KOPT-K1 (cell line): ENCODE measurements at regions not wholly inside any gene's neighbourhood (a gene's known extent, or its start where the extent isn't known, plus 50 kb on each side); places are given as distances from the start of the nearest gene placed in this dataset.

ENCODE experiments used
- H3K27ac ChIP-seq: fragments of 200-600 bp; sonication (generic); 2 replicates; pipeline ENCODE4 v1.5.1; 2016; ENCODE audit warnings: antibody characterized with exemption, mild to moderate bottlenecking, low read depth, low read length; ENCODE audit not compliant: poor library complexity, severe bottlenecking
- H3K36me3 ChIP-seq: fragments of 200-600 bp; sonication (generic); 2 replicates; pipeline ENCODE4 v1.5.1; 2017; ENCODE audit warnings: antibody characterized with exemption, mild to moderate bottlenecking, low read length, moderate library complexity; ENCODE audit not compliant: insufficient read depth
- H3K9me3 ChIP-seq: fragments of 200-600 bp; sonication (generic); 2 replicates; pipeline ENCODE4 v1.5.1; 2017; ENCODE audit warnings: antibody characterized with exemption, low read length, mild to moderate bottlenecking; ENCODE audit not compliant: insufficient read depth, poor library complexity, severe bottlenecking

GRCh38 chr2:65549631-65550030, 117.2 kb upstream of the SPRED2 start:
- H3K27ac ChIP-seq, result no peak overlapping the region
- no peaks in the 10 kb centered on the region for H3K36me3 ChIP-seq

GRCh38 chr2:65549257-65549627, 116.8 kb upstream of the SPRED2 start:
- Histone ChIP-seq H3K36me3 (no peaks in the 10 kb centered on the region), H3K27ac (no peak overlapping the region), H3K9me3 (no peaks in the 10 kb centered on the region)

More at GRCh38 chr2:65549631-65550030, 117.2 kb upstream of the SPRED2 start:
- no peaks in the 10 kb centered on the region for H3K9me3 ChIP-seq

- H3K9me3 ChIP-seq, result no peaks in the 10 kb centered on the region
- no peak overlapping the region for H3K27ac ChIP-seq
- no peaks in the 10 kb centered on the region for H3K36me3 ChIP-seq
Observed at GRCh38 chr2:65548576-65549256, 116.3 kb upstream of the SPRED2 start.

GRCh38 chr2:65548064-65548463, 115.7 kb upstream of the SPRED2 start:
- H3K9me3 ChIP-seq, result no peaks in the 10 kb centered on the region
- no peak overlapping the region for H3K27ac ChIP-seq
- H3K36me3 ChIP-seq, result no peaks in the 10 kb centered on the region

GRCh38 chr2:65545837-65546805, 113.7 kb upstream of the SPRED2 start:
- H3K36me3 ChIP-seq, result no peaks in the 10 kb centered on the region
- H3K9me3 ChIP-seq, result no peaks in the 10 kb centered on the region
- H3K27ac ChIP-seq, result no peak overlapping the region

DNA sequence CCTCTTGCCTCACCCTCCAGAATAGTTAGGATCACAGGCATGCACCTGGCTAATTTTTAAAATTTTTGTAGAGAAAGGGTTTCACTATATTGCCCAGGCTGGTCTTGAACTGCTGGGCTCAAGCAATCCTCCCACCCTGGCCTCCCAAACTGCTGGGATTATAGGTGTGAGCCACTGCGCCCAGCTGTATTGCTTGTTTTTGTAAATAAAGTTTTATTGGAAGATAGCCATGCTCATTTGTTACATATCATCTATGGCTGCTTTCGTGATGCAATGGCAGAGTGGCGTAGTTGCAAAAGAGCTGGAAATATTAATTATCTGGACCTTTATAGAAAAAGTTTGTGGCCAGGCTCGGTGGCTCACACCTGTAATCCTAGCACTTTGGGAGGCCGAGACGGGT, 109.4 kb upstream of the SPRED2 start:
- H3K36me3 ChIP-seq, result no peaks in the 10 kb centered on the region
- no peaks in the 10 kb centered on the region for H3K9me3 ChIP-seq
- no peak overlapping the region for H3K27ac ChIP-seq

- Histone ChIP-seq H3K9me3 (no peaks in the 10 kb centered on the region), H3K36me3 (no peaks in the 10 kb centered on the region)
Observed at GRCh38 chr2:65539633-65540032, 107.2 kb upstream of the SPRED2 start.

DNA sequence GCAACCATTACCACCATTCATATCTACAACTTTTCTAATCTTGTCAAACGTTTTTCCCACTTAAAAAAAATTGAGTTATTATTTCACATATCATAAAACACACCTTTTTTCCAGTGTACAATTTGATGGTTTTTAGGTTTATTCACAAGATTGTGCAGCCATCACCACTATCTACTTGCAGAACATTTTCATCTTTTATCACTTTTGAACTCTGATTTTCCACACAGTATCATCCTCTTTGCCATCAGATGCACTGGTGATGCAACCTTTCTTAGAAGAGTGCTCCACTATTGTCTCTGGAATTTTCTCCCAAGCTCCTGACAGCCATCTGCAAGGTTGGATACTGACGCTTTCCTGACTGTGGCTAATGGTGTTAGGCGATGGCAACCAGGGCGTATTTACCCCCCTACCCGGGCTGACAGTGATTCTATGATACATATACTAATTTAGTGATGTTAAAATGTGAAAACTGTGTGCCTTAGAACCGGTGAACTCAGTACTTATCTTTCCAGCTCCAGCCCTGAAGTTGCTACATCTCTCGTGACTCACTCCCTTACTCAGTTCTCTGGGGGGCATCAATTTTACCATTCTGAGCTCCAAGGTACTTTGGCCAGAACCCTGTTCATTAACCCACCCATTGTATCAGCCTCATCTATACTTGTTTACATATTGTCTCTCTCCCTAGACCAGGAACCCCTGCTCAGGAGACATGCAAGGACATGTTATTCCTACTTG, 105.4 kb upstream of the SPRED2 start:
- Histone ChIP-seq H3K27ac (no peak overlapping the region), H3K36me3 (no peaks in the 10 kb centered on the region), H3K9me3 (no peaks in the 10 kb centered on the region)

More at GRCh38 chr2:65539633-65540032, 107.2 kb upstream of the SPRED2 start:
- no peak overlapping the region for H3K27ac ChIP-seq

DNA sequence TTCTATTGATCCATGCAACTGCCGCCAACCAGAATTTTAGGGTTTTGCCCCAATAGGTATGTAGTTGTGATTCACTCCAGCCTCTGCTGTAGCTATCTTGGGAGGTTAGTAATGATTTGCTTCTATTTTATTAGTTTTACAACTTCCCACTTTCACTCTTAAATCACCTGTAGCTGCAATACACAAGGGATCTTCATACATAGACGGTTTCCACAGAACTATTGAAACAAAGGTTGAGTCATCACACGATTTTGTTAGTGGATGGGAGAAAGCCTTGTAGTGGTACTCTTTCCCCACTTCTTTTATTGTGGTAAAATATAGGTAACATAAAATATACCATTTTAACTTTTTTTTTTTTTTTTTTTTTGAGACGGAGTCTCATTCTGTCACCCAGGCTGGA, 104.2 kb upstream of the SPRED2 start:
- no peaks in the 10 kb centered on the region for H3K36me3 ChIP-seq
- H3K27ac ChIP-seq, result no peak overlapping the region
- no peaks in the 10 kb centered on the region for H3K9me3 ChIP-seq

DNA sequence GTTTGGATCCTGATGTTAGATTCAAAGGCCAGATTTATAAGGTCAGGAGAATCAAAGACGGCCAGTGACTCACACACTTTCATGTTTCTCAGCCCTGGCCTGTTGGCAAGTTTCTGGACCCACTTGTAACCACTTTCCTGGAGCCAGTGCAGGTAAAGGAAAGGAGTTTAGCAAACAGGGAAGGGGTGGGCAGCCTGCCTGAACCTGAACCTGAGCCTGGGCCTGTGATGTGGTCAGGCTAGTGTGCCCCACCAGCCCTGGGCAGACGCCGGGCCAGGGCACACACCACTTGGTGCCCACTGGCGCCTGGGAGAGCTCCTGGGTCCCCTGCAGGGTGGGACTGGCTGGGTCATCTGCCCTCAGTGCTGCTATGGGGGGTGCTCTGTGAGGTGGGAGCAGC, 100.5 kb upstream of the SPRED2 start:
- no peak overlapping the region for H3K27ac ChIP-seq

DNA sequence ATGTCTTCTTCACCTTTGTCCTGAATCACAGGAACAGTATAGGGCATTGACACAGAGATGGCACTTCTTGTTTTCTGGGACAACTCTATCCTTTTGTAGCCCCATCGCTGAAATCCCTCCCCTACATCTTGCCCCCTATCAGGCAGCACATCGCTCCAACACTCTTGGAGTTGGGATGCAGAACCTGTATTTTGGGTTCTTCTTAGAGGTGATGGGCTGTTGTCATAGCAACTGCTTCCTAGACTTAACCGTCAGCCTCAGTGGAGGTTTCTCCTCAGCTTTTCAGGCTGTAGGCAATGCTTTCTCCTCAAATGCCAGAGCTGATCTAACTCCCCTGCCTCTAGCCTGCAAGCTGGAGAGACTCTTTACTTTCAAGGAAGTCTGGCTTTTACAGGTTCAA, 99.9 kb upstream of the SPRED2 start:
- Histone ChIP-seq H3K36me3 (no peaks in the 10 kb centered on the region), H3K9me3 (no peaks in the 10 kb centered on the region), H3K27ac (no peak overlapping the region)

More for the DNA sequence above, 100.5 kb upstream of the SPRED2 start:
- Histone ChIP-seq H3K9me3 (no peaks in the 10 kb centered on the region), H3K36me3 (no peaks in the 10 kb centered on the region)

DNA sequence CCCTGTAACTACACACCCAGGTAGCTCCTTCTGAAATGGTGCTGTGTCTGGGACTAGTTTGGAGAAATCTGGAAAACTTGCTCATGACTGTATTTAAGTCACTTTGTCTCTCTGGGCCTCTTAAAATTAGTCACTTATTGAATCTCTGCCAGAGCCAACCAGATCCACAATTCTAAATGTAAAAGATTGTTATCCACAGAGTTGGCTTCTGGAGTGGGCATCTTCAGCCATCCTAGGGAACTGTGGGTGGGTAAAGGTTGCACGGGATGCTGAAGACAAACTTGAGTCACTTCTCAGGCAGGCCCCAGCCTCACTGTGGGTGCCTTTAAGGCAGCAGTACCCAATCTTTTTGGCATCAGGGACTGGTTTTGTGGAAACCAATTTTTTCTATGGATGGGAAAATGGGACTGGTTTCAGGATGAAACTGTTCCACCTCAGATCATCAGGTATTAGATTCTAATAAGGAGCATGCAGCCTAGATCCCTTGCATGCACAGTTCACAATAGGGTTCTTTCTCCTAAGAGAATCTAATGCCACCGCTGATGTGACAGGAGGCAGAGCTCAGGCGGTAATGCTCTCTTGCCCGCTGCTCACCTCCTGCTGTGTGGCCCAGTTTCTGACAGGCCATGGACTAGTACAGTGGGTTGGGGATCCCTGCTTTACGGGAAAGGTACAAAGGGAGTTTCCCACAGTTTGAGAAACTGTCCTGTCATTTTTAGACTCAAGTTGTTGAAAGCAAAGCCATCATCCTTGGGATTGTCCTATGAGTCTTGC, 98.3 kb upstream of the SPRED2 start:
- H3K36me3 ChIP-seq, result no peaks in the 10 kb centered on the region
- H3K27ac ChIP-seq, result no peak overlapping the region
- H3K9me3 ChIP-seq, result no peaks in the 10 kb centered on the region

- H3K9me3 ChIP-seq, result no peaks in the 10 kb centered on the region
- no peaks in the 10 kb centered on the region for H3K36me3 ChIP-seq
- no peak overlapping the region for H3K27ac ChIP-seq
Observed at GRCh38 chr2:65529419-65529818, 97.0 kb upstream of the SPRED2 start.

- Histone ChIP-seq H3K9me3 (no peaks in the 10 kb centered on the region), H3K27ac (no peak overlapping the region)
Observed at GRCh38 chr2:65528241-65528574, 95.8 kb upstream of the SPRED2 start.

More at GRCh38 chr2:65528241-65528574, 95.8 kb upstream of the SPRED2 start:
- H3K36me3 ChIP-seq, result no peaks in the 10 kb centered on the region
